Heart right ventricle (tissue), 16 donors: ENCODE measurements at regions not wholly inside any gene's neighbourhood (a gene's known extent, or its start where the extent isn't known, plus 50 kb on each side); places are given as distances from the start of the nearest gene placed in this dataset.
"Not testable (repeated sequence)": the region's sequence is repeated elsewhere in the genome, so short reads cannot be mapped to it uniquely, and the experiment has no call there.

Experiments used
- ATAC-seq, 8 donors: fragments of 200-7000 bp; cut with Tn5 transposase; one replicate each; pipeline ENCODE4 v1.9.1; 2020; ENCODE audit warnings: mild to moderate bottlenecking in 8 of 8, moderate library complexity in 8 of 8, moderate number of reproducible peaks in 1 of 8
- DNase-seq, 2 donors: peaks; one replicate each; pipeline ENCODE4 v3.0.0-alpha.2; 2020
- H3K27ac ChIP-seq, 10 donors: fragments of 200-600 bp; sonication (generic) in 2 of 10; one replicate each; pipeline versions ENCODE4 v1.5.0 to v1.8.0; 2020 to 2022; ENCODE audit warnings: mild to moderate bottlenecking in 3 of 10
- H3K27me3 ChIP-seq, 7 donors: fragments of 200-600 bp; one replicate each; pipeline ENCODE4 v1.8.0; 2021 to 2022; ENCODE audit warnings: mild to moderate bottlenecking in 2 of 7
- H3K36me3 ChIP-seq, 9 donors: fragments of 200-600 bp; sonication (generic) in 1 of 9; one replicate each; pipeline versions ENCODE4 v1.5.0 to v1.8.0; 2020 to 2022; ENCODE audit warnings: mild to moderate bottlenecking in 2 of 9
- H3K4me1 ChIP-seq, 9 donors: fragments of 200-600 bp; sonication (generic) in 1 of 9; one replicate each; pipeline versions ENCODE4 v1.5.0 to v1.8.0; 2020 to 2022; ENCODE audit warnings: mild to moderate bottlenecking in 4 of 9
- H3K4me3 ChIP-seq, 10 donors: fragments of 200-600 bp; sonication (generic) in 2 of 10; one replicate each; pipeline versions ENCODE4 v1.5.0 to v1.8.0; 2020 to 2022; ENCODE audit warnings: mild to moderate bottlenecking in 7 of 10, moderate library complexity in 2 of 10
- H3K9me3 ChIP-seq, 11 donors: fragments of 200-600 bp in 10 of 11; sonication (generic) in 2 of 11; one replicate each; pipeline versions ENCODE4 v1.5.0 to v1.8.0; 2013 to 2022; ENCODE audit warnings: mild to moderate bottlenecking in 2 of 11, control low read depth in 1 of 11, moderate library complexity in 1 of 11
- WGBS, 2 donors: extraction: QIAGEN DNeasy Blood & Tissue Kit; methylation state at CpG; one replicate each; pipeline ENCODE4 v1.1.7; 2013; ENCODE audit warnings: inconsistent platforms in 1 of 2; 5-methylcytosine and 5-hydroxymethylcytosine counted together
- intact Hi-C, 10 donors: fragments of 100-400 bp; cut with DNase I; formaldehyde crosslinking; loops; one replicate each; pipeline versions ENCODE4 v1.11.1 to v1.14.2; 2022
- donor health status: Arrhythmogenic right ventricular cardiomyopathy.
- donor health status: ischemic (EF 13 %, LVEDD 7.1; RV severe dilation, severe dysfunction).
- donor health status: healthy with polysubstance abuse.
- donor health status: DM: no; HTN: yes; CAD: no.
- donor health status: DM: no; HTN: no; CAD: no.
- donor health status: ischemic (EF 25% LVEDD 6.9; RV normal size, moderate dysfunction).
- donor health status: ischemic (EF 25% LVEDD 5.7; RV mildly dilated, moderate dysfunction).
- donor health status: healthy.
- donor health status: DM: yes; HTN: yes; CAD: no.
- donor health status: Ischemic cardiomyopathy.
- donor health status: ischemic (EF 35%, LVEDD 5.7; RV mildly dilated, moderate dysfunction).
- donor health status: nonischemic (EF 11% LVEDD 7.7; RV severe dilation, severe dysfunction).
- donor health status: DM: yes; HTN: yes; CAD: no.
- donor health status: PGD.
- donor health status: ischemic (EF 29% LVEDD 5.4; RV normal size, mild dysfunction).
- donor health status: nonischemic (EF 23%, LVEDD 6.1; RV moderate dilation, normal function).

DNA sequence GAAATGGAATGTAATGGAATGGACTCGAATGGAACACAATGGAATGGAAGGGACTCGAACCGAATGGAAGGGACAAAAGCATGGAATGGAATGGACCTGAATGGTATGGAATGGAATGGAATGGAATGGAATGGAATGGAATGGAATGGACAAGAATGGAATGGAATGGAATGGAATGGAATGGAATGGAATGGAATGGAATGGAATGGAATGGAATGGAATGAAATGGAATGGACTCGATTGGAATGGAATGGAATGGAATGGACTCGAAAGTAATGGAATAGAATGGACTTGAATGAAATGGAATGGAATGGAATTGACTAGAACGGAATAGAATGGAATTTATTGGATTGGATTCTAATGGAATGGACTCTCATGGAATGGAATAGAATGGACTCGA, 245.5 kb downstream of the CCT8L2 start:
- H3K4me3 ChIP-seq, H3K36me3 ChIP-seq, ATAC-seq, intact Hi-C loops, H3K27ac ChIP-seq, H3K4me1 ChIP-seq, H3K9me3 ChIP-seq, DNase-seq, H3K27me3 ChIP-seq: not testable (repeated sequence)
- no CpG with 5 or more reads among the region's 7 CpGs for WGBS, 2 donors

- DNase-seq, H3K4me1 ChIP-seq, H3K27me3 ChIP-seq, H3K4me3 ChIP-seq, H3K36me3 ChIP-seq, intact Hi-C loops, H3K27ac ChIP-seq, ATAC-seq: not testable (repeated sequence)
- WGBS, 2 donors = 88% methylated on average over 7 of the region's 15 CpGs; no CpG with 5 or more reads in 1 of the 2 donors
- peaks cover 0 to 38% (median 0%) of the 10 kb centered on the region in 11 donors for H3K9me3 ChIP-seq
Measured at GRCh38 chr22:16315565-16315964, 277.0 kb downstream of the CCT8L2 start.
